Testis (tissue), 2 donors: ENCODE measurements at regions not wholly inside any gene's neighbourhood (a gene's known extent, or its start where the extent isn't known, plus 50 kb on each side); places are given as distances from the start of the nearest gene placed in this dataset.
"Not testable (repeated sequence)": the region's sequence is repeated elsewhere in the genome, so short reads cannot be mapped to it uniquely, and the experiment has no call there.

Experiments
- DNase-seq: peaks from one replicate; pipeline ENCODE4 v3.0.0-alpha.2; 2019
- H3K27ac ChIP-seq, 2 donors: fragments of 200-600 bp; sonication (generic); one replicate each; pipeline ENCODE4 v1.5.1; 2019
- H3K27me3 ChIP-seq: fragments of 200-600 bp; sonication (generic); one replicate; pipeline ENCODE4 v1.5.1; 2019
- H3K36me3 ChIP-seq: fragments of 200-600 bp; sonication (generic); one replicate; pipeline ENCODE4 v1.5.1; 2017; ENCODE audit warnings: low read depth; ENCODE audit errors: missing control alignments
- H3K4me1 ChIP-seq: fragments of 200-600 bp; sonication (generic); one replicate; pipeline ENCODE4 v1.5.1; 2019
- H3K4me3 ChIP-seq, 2 donors: fragments of 200-600 bp; sonication (generic); one replicate each; pipeline ENCODE4 v1.5.1; 2017 to 2019
- H3K9me3 ChIP-seq: fragments of 200-600 bp; sonication (generic); one replicate; pipeline ENCODE4 v1.5.1; 2017
- POLR2A ChIP-seq: fragments of 450-650 bp; IDR thresholded peaks from one replicate; pipeline ENCODE4 v1.6.1; 2017; ENCODE audit warnings: antibody characterized with exemption, mild to moderate bottlenecking, moderate library complexity
- WGBS, 2 donors: methylation state at CpG; one replicate each; pipeline ENCODE4 v1.1.5; 2018; 5-methylcytosine and 5-hydroxymethylcytosine counted together
- intact Hi-C: fragments of 100-400 bp; cut with DNase I; formaldehyde crosslinking; loops from one replicate; pipeline ENCODE4 v1.15.1; 2023; ENCODE audit warnings: low total_unique reads
- TF ChIP-seq, protein P1 (sequence below), 3 experiments: fragments of 450-650 bp in 2 of 3; fragments of 200-600 bp in 1 of 3; sonication (generic) in 1 of 3; IDR thresholded peaks; one replicate each; pipeline ENCODE4 v1.5.1; 2016 to 2019; ENCODE audit warnings: antibody characterized with exemption in 3 of 3, mild to moderate bottlenecking in 2 of 3, moderate library complexity in 1 of 3

DNA sequence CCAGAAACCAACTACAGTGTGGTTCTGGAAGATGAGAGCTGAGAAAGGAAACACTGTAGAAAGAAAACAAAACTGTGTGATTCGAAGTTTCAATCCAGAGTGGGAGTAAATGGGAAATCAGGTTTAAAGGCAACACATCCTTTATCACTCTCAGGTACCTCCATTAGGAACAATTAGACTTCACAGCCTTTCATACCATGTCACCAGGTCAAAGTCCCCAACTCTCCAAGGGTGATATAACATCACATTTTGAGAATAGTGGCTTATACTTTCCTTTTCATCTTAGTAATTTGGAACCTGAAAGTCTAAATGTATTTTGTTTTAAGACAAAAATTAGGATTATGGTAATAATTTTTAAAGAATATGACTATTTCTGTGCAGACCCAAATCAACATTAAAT lies 194.9 kb upstream of the WWC1 start:
- TF ChIP-seq POLR2A = no peak
- TF ChIP-seq, protein P1, sequence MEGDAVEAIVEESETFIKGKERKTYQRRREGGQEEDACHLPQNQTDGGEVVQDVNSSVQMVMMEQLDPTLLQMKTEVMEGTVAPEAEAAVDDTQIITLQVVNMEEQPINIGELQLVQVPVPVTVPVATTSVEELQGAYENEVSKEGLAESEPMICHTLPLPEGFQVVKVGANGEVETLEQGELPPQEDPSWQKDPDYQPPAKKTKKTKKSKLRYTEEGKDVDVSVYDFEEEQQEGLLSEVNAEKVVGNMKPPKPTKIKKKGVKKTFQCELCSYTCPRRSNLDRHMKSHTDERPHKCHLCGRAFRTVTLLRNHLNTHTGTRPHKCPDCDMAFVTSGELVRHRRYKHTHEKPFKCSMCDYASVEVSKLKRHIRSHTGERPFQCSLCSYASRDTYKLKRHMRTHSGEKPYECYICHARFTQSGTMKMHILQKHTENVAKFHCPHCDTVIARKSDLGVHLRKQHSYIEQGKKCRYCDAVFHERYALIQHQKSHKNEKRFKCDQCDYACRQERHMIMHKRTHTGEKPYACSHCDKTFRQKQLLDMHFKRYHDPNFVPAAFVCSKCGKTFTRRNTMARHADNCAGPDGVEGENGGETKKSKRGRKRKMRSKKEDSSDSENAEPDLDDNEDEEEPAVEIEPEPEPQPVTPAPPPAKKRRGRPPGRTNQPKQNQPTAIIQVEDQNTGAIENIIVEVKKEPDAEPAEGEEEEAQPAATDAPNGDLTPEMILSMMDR (IDR thresholded peaks at IDR 0.05) = no peak
- no peak overlapping the region for H3K4me3 ChIP-seq
- no peaks in the 10 kb centered on the region for H3K27me3 ChIP-seq
- no peaks in the 10 kb centered on the region for H3K9me3 ChIP-seq
- no peak for DNase-seq
- 55 to 64% methylated on average over 1 of the region's 1 CpG for WGBS, 2 donors
- intact Hi-C loops = no loop called here
- H3K36me3 ChIP-seq = no peaks in the 10 kb centered on the region
- no peaks in the 10 kb centered on the region for H3K4me1 ChIP-seq
- H3K27ac ChIP-seq = no peak overlapping the region

DNA sequence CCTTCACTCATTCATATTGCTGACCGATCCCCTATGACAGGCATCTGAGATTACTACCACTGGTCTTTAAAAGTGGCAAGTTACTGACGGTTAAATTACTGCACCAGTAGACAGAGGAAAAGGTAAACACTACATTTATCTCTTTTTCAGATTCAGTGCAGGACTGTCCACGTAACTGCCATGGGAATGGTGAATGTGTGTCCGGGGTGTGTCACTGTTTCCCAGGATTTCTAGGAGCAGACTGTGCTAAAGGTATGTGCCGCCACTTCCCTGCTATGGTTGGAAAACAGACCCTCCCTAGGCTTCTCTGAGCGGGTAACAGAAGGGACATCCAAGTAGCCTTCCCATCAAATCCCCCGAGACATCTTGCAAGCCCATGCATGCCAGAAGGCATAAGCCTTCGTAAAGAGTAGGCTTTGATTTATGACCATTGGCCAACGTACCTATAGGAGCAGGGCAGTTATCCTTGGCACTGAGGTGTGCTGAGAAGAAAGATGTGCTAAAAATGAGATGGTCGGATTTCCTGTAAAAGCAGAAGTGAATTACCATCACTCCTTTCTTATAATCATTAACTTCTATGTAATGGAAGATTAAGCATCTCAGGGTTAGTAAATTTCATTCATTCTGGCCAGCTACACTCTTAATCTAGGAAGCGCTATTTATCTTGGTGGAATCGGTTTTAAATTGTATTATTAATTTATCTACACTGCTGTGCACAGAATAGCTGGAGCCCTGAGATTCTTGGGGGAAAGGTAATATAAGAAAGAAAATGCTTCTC lies 193.4 kb upstream of the WWC1 start:
- H3K27me3 ChIP-seq = no peaks in the 10 kb centered on the region
- intact Hi-C loops = no loop called here
- TF ChIP-seq, protein P1 (IDR thresholded peaks at IDR 0.05) = no peak
- TF ChIP-seq POLR2A = no peak
- H3K9me3 ChIP-seq = no peaks in the 10 kb centered on the region
- H3K36me3 ChIP-seq = no peaks in the 10 kb centered on the region
- WGBS, 2 donors = 86 to 89% methylated on average over 12 of the region's 12 CpGs
- no peak for DNase-seq
- H3K4me3 ChIP-seq = no peak overlapping the region
- no peak overlapping the region for H3K27ac ChIP-seq
- no peaks in the 10 kb centered on the region for H3K4me1 ChIP-seq

DNA sequence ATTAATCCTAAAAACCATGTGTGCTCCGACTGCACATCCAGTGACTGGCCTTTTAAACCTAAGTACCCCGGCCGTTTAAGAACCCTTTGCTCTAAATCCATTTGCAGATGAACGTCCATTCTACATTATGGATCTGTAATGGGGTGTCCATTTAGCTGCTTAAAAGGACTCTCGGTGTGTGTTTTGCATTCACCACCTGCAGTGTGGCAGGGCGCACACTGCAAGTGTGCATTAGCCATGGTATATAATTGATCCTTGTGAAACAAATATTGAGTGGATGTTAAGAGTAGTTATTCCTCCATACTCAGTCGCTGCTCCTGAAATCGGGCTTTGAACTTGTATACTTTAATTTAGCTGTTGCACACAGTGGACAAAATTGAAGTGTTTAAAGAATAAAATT lies 190.1 kb upstream of the WWC1 start:
- no peak for TF ChIP-seq POLR2A
- TF ChIP-seq, protein P1 (IDR thresholded peaks at IDR 0.05) = no peak
- H3K36me3 ChIP-seq = no peaks in the 10 kb centered on the region
- H3K27ac ChIP-seq = no peak overlapping the region
- H3K27me3 ChIP-seq = no peaks in the 10 kb centered on the region
- no peaks in the 10 kb centered on the region for H3K9me3 ChIP-seq
- WGBS, 2 donors = 87 to 92% methylated on average over 8 of the region's 8 CpGs
- H3K4me1 ChIP-seq = no peaks in the 10 kb centered on the region
- no peak for DNase-seq
- no peak overlapping the region for H3K4me3 ChIP-seq
- intact Hi-C loops = no loop called here

DNA sequence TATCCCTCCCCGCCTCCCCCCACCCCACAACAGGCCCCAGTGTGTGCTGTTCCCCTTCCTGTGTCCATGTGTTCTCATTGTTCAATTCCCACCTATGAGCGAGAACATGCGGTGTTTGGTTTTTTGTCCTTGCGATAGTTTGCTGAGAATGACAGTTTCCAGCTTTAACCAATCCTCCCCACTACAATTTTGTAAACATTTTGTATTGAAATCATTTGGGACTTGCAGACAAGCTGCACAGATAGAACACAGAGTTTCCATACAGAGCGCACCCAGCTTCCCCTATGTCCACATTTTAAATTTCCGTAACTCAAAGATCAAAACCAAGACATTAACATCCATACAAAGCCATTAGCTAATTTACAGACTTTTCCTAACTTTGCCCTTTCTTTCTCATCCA lies 188.4 kb upstream of the WWC1 start:
- DNase-seq, H3K4me1 ChIP-seq, H3K4me3 ChIP-seq, intact Hi-C loops, H3K27me3 ChIP-seq, H3K27ac ChIP-seq, H3K36me3 ChIP-seq, H3K9me3 ChIP-seq: not testable (repeated sequence)
- 78 to 79% methylated on average over 6 of the region's 6 CpGs for WGBS, 2 donors

DNA sequence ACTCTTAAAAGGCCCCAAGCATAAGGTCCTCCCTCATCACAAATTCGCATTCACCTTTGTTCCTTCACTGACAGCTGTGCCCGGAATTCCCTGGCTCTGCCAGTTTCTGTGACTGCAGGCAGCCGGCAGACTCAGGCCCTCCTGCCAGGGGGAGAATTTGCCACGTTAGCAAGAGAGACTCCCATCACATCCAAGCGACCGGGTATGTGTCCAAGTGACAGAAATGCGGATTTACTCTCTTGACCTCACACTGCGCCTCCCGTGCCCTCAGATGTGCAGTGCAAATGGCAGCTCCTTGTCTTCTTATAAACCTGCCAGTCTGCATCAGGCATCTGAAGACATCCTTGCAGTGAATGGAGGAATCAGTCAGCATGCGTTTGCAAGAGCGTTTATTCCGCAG lies 187.1 kb upstream of the WWC1 start:
- no peaks in the 10 kb centered on the region for H3K27me3 ChIP-seq
- H3K9me3 ChIP-seq = no peaks in the 10 kb centered on the region
- 86 to 93% methylated on average over 11 to 12 of the region's 12 CpGs for WGBS, 2 donors
- no peaks in the 10 kb centered on the region for H3K4me1 ChIP-seq
- intact Hi-C loops = no loop called here
- no peak for DNase-seq
- H3K4me3 ChIP-seq = no peak overlapping the region
- no peak for TF ChIP-seq POLR2A
- TF ChIP-seq, protein P1 (IDR thresholded peaks at IDR 0.05) = no peak
- H3K36me3 ChIP-seq = no peaks in the 10 kb centered on the region
- no peak overlapping the region for H3K27ac ChIP-seq
